HEK293T (cell line): ENCODE measurements at regions not wholly inside any gene's neighbourhood (a gene's known extent, or its start where the extent isn't known, plus 50 kb on each side); places are given as distances from the start of the nearest gene placed in this dataset.

ENCODE experiments used
- BHLHE40 ChIP-seq: fragments of 450-650 bp; IDR thresholded peaks from 2 replicates; pipeline ENCODE4 v1.6.1; 2016; ENCODE audit warnings: mild to moderate bottlenecking, moderate library complexity, borderline replicate concordance
- CTBP1 ChIP-seq: fragments of 450-650 bp; IDR thresholded peaks from 2 replicates; pipeline ENCODE4 v1.6.1; 2016; ENCODE audit warnings: borderline replicate concordance
- SUZ12 ChIP-seq: fragments of 450-650 bp; IDR thresholded peaks from 2 replicates; pipeline ENCODE4 v1.6.1; 2016; ENCODE audit warnings: mild to moderate bottlenecking

DNA sequence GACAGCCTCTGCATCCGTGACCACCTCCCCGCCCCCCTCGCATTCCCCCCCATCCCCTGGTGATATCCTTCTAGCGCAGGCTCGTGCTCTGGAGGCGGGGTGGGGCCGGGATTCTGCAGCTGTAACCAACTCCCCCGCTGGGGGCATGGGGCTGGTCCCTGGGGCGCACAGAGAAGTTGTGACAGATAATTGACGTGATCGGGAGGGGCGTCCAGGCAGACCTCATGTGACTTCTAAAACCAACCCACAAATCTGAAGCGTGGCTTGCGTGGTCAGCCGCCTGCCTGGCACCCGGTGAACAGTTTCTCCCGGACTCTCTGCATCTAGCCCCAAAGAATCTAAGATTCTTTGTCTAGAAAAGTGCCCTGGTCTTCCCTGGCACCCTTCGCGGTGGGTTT is 100.6 kb upstream of the IGF1R start:
- TF ChIP-seq BHLHE40 (no peak), SUZ12 (no peak), CTBP1 (no peak)
